ENCODE measurements at regions not wholly inside any gene's neighbourhood (a gene's known extent, or its start where the extent isn't known, plus 50 kb on each side); places are given as distances from the start of the nearest gene placed in this dataset.

DNA sequence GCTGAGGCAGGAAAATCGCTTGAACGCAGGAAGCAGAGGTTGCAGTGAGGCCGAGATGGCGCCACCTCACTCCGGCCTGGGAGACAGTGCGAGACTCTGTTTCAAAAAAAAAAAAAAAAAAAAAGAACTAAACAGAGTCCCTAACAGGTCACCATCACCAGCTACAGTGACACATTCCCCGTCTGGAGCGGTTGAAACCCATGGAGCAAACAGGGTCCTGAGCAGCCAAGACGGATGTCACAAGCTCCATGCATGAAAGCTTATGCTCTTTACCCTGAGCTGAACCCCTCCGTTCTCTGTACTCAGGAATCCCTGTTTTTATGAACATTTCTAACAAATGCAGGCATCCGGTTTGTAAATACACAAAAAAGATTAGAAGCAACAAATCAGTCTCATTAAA is 55.9 kb upstream of the LAPTM4A start:
- H3K27me3 ChIP-seq (ENCODE audit: insufficient read depth, low read length): peaks cover 26% of the 10 kb centered on the region

DNA sequence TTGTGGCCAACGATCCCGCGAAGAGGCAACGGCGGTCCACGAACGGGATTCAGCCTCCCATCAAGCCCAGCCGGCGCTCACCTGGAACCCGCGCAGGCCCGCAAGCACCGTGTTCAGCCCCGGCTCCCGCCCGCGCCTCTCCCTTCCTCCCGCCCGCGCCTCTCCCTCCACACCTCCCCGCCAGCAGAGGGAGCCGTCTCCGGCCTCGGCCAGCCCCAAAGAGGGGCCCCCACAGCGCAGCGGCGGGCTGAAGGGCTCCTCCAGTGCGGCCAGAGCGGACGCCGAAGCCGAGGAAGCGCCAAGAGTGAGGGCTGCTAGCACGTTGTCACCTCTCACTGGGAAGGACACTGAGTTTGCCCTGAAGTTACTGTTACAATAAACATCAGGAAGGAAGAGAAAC is 55.3 kb upstream of the LAPTM4A start:
- H3K4me3 ChIP-seq (ENCODE audit: low read length): peak overlapping the region; percentile 34; the same call in 1 of the 2 replicates
- no peak overlapping the region for H3K27ac ChIP-seq (ENCODE audit: low read length)
- peaks cover 26% of the 10 kb centered on the region for H3K27me3 ChIP-seq (ENCODE audit: insufficient read depth, low read length)
- H3K36me3 ChIP-seq (ENCODE audit: insufficient read depth, low read depth, low read length): no peaks in the 10 kb centered on the region
- peaks cover 3% of the 10 kb centered on the region for H3K9me3 ChIP-seq (ENCODE audit: insufficient read depth, low read depth, low read length)
- H3K9ac ChIP-seq (ENCODE audit: low read depth, low read length): no peak overlapping the region
- no peaks in the 10 kb centered on the region; the same call in 1 of the 2 replicates for H3K4me1 ChIP-seq (ENCODE audit: insufficient read depth, low read length)

More for the DNA sequence above, 55.9 kb upstream of the LAPTM4A start:
- Histone ChIP-seq H3K27ac (ENCODE audit: low read length) (no peak overlapping the region), H3K4me3 (ENCODE audit: low read length) (peak overlapping the region; percentile 12; the same call in 1 of the 2 replicates), H3K36me3 (ENCODE audit: insufficient read depth, low read depth, low read length) (no peaks in the 10 kb centered on the region), H3K9ac (ENCODE audit: low read depth, low read length) (no peak overlapping the region), H3K9me3 (ENCODE audit: insufficient read depth, low read depth, low read length) (peaks cover 3% of the 10 kb centered on the region; the same call in 1 of the 2 replicates), H3K4me1 (ENCODE audit: insufficient read depth, low read length) (no peaks in the 10 kb centered on the region; the same call in 1 of the 2 replicates)

DNA sequence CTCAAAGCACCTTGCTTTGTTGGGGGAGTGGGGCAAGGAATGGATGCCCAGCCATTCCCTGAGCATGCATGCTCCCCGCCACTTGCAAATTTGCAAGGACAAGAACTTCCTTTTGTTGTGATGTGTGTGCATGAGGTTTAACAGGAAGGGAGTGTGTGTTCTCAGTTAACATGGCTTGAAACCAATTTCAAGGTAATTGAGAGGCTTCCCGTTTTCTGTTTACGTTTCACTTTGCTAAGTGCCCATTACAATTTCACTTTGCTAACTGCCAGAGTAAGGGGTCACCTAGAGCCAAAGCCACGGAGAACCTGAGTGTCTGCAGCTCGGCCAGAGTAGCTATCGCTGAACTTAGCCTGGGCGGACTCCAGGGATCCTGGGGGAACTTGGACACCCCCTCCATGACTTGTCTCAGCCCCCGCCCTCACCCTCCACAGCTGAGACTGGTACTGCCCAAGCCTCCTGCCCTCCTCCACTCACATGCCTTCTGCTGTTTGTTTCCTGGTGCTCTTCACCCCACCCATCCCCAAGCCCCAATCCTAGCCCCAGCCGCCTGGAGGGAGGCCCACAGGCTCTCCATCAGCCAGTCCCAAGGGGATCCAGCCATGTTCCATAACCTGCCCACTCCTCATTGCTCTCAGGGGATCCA is 53.6 kb upstream of the LAPTM4A start:
- H3K36me3 ChIP-seq (ENCODE audit: insufficient read depth, low read depth, low read length): no peaks in the 10 kb centered on the region
- no peak overlapping the region for H3K27ac ChIP-seq (ENCODE audit: low read length)
- no peaks in the 10 kb centered on the region; the same call in 1 of the 2 replicates for H3K4me1 ChIP-seq (ENCODE audit: insufficient read depth, low read length)
- H3K9me3 ChIP-seq (ENCODE audit: insufficient read depth, low read depth, low read length): peaks cover 3% of the 10 kb centered on the region
- no peak overlapping the region for H3K9ac ChIP-seq (ENCODE audit: low read depth, low read length)
- no peak overlapping the region for H3K4me3 ChIP-seq (ENCODE audit: low read length)
- H3K27me3 ChIP-seq (ENCODE audit: insufficient read depth, low read length): peaks cover 26% of the 10 kb centered on the region

DNA sequence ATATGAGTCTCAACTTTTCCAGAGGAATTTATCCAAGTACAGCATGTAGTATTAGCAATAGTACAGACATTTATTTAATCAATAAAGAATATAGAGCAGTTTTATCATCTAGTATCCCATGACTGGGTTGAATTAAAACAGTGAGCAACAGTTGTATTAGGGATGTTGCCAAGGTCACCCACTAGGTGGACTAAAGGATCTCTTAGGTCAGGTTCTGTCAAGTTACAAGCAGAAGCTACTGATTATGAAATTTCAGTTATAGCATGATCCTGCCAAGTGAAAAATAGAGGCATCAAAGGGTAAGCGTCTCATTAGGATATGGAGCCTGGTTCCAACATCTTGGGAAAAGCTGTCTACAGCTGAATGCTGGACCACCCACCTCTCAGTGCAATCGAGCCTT is 52.1 kb upstream of the LAPTM4A start:
- no peak overlapping the region for H3K4me3 ChIP-seq (ENCODE audit: low read length)
- no peak overlapping the region for H3K27ac ChIP-seq (ENCODE audit: low read length)
- H3K9me3 ChIP-seq (ENCODE audit: insufficient read depth, low read depth, low read length): peaks cover 3% of the 10 kb centered on the region
- H3K36me3 ChIP-seq (ENCODE audit: insufficient read depth, low read depth, low read length): no peaks in the 10 kb centered on the region
- no peak overlapping the region for H3K9ac ChIP-seq (ENCODE audit: low read depth, low read length)
- no peaks in the 10 kb centered on the region; the same call in 1 of the 2 replicates for H3K4me1 ChIP-seq (ENCODE audit: insufficient read depth, low read length)
- H3K27me3 ChIP-seq (ENCODE audit: insufficient read depth, low read length): peaks cover 22% of the 10 kb centered on the region
